SH-SY5Y (cell line): ENCODE measurements at regions not wholly inside any gene's neighbourhood (a gene's known extent, or its start where the extent isn't known, plus 50 kb on each side); places are given as distances from the start of the nearest gene placed in this dataset.

Source experiments
- GATA2 ChIP-seq: IDR thresholded peaks from 2 replicates; pipeline ENCODE4 v1.6.1; 2011; ENCODE audit warnings: mild to moderate bottlenecking, low read depth, low read length
- GATA3 ChIP-seq: IDR thresholded peaks from 2 replicates; pipeline ENCODE4 v1.6.1; 2011; ENCODE audit warnings: low read depth, mild to moderate bottlenecking, low read length, moderate library complexity

DNA sequence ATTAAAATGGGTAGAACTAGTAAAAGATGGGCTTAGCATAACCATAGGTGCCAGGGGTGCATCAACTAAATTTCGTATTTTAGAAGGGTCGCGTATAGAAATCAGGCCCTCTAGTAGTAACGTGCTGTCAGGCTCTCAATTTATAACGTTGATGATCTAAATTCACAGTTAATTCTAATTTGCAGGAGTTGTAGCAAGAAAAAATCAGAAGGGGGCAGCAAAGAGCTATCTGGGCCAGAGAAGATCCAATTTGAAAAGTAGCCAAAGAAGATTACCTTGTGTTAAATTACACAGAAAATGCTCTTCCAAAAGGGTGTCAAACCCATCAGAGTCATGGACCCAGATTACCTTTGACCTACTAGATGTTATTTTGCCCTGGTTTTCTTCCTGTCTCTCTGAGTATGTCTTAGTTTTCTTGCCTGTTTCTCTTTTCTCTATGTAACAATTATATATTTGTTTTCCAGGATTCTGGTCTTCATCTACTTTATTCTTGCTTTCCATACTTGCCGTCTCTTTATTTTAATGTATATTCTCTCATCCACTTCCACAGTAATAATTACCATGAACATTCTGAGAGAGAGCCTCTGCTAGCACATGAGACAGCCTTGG, 1030.9 kb downstream of the AMY1C start:
- TF ChIP-seq GATA2 (no peak), GATA3 (no peak)
